ENCODE measurements at regions not wholly inside any gene's neighbourhood (a gene's known extent, or its start where the extent isn't known, plus 50 kb on each side); places are given as distances from the start of the nearest gene placed in this dataset.
"Not testable (repeated sequence)": the region's sequence is repeated elsewhere in the genome, so short reads cannot be mapped to it uniquely, and the experiment has no call there.

DNA sequence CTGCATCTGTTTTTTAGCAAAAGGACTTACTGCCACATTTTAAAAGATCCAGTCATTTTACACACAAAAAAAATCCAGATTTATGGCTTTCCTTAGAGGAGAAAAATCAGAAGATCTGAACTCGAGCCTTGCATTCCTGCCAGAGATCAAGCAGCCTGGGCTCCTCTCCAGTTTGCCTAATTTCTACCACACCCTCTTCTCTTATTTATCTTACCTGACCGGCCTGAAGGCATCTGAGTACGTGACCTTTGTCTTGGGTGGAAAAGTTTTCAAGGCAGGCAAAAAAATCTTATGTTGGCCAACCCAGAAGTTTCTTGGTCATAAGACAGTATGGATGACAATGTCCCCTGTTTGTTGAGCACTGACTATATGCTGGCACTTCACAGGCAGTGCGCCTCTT, 60.3 kb downstream of the CHRD start:
- DNase-seq (ENCODE audit: low spot score), result no peak

DNA sequence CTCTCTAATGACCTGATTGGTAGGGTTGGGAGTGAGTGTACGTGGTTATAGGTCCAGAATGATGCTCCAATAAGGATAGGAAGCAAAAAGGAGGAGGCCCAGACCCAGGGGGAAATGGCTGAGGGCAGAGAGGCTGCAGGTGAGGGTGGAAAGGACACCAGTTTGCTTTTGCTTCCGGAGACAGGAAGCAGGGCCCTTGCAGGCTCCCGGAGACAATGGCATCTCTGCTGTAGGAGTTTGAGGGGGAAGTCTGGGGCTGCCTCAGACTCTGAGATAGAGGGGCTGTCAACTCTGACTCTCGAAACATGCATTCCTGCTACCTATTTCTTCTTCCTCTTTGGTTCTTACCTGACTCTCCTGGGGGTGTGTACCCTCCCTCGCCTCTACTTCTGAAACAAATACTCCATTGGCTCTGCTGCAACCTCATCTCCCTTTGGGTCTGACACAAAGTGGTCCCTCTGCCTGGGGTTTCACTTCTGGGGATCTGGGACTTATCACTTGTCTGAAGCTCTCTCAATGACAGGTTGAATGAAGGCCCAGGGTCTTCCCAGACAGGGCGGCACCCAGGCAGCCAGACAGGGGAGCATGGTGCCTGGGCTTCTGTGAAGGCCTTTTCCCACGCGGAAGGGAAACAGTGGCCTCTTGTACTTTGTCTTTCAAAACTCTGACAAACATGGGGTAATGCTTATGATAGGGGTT, 61.5 kb downstream of the CHRD start:
- DNase-seq (ENCODE audit: low spot score), result no peak

DNA sequence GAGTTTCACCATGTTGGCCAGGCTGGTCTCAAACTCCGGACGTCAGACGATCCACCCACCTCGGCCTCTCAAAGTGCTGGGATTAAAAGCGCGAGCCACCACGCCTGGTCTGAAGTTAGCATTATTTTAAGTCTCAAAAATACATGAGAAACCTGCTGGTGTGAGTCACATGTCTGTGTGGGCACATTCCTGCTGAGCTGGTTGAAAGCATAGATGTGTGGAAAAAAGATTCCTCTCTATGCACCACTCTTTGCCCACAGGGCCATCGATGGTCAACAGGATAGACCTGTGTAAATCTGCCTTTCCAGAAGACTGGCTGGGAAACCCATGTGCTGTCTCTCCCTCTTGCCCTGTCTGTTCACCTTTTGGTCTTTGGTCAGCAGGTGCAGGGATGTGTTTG, 63.5 kb downstream of the CHRD start:
- peak; percentile 43 for DNase-seq (ENCODE audit: low spot score)

DNA sequence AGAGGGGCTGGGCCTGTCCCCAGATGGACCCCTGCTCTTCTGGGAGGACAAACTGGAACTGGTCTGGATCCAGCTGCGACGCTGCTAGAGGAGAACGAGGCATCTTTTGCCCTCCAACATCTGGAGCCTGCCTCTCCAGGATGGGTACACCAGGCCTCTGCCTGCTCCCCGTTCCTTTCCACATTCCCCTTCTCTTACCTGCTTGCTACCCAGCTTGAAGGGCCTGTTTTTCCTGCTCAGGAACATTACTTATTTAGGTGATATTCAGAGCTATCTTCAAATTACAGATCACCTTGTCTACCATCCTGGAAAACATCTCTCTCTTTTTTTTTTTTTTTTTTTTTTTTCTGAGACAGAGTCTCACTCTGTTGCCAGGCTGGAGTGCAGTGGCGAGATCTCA, 64.0 kb downstream of the CHRD start:
- no peak for DNase-seq (ENCODE audit: low spot score)

DNA sequence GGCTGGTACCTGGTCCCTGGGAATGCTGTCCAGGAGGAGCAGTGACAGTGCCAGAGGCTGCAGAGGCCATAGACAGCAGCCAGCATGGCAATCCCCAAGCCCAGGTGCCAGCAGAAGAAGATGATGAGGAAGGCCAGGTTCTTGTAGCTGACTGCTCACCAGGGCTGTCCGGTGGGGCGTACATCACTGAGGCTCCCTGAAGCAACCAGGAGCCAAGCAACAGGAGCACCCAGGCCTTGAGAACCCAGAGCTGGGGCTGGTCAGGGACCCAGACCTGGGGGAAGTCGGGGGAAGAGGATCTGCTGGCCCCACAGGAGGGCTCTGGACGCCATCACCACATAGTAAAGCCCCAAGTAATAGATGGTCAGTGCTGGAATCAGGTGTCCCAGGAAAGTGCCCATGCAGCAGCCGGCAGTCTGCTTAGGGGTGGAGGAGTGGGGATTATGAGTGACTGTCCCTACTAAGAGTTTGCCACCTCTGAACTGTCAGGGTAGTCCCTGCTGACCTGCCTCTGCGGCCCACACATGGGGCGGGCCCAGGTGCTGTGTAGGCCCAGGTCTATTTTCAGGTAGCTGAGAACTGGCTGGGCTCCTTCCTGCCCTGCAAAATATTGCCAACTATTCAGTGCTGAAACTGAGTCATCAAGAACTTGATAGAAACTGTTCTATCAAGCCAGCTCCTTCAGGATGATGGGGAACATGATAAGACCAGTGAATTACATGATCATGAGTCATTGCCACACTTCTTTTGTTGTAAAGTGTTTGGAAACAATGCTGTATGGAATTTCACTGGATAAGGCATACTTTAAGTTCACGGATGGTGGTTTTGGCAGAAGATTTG, 68.7 kb downstream of the CHRD start:
- peak; percentile 91 for DNase-seq (ENCODE audit: low spot score)

DNA sequence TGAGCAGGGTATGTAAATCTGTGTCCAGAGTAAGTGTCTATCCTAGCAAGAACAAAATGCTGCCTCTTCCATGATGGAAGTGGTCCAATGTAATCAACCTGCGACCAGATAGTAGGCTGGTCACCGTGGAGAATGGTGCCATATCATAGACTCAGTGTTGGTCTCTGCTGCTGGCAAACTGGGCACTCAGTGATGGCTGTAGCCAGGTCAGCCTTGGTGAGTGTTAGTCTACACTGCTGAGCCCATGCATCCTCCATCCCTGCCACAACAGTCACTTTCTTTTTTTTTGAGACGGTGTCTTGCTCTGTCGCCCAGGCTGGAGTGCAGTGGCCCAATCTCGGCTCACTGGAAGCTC, 69.3 kb downstream of the CHRD start:
- no peak for DNase-seq (ENCODE audit: low spot score)

DNA sequence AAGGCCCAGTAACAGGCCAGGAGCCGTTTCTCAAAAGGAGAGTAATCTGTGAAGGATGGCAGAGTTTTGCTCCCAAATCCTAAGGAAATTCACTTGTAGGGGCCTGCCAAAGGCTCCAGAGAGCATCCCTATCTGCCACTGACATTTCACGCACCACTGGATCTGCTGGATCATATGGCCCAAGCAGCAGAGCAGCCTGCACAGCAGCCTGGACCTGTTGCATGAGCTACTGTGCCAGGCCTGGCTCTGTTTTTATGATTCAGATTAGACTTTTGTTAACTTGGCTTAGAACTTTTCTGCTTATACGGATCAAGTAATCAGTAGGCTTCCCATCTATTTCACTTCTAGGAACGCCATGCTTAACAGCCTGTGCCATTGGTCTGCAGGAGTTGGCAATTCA, 70.7 kb downstream of the CHRD start:
- no peak for DNase-seq (ENCODE audit: low spot score)

DNA sequence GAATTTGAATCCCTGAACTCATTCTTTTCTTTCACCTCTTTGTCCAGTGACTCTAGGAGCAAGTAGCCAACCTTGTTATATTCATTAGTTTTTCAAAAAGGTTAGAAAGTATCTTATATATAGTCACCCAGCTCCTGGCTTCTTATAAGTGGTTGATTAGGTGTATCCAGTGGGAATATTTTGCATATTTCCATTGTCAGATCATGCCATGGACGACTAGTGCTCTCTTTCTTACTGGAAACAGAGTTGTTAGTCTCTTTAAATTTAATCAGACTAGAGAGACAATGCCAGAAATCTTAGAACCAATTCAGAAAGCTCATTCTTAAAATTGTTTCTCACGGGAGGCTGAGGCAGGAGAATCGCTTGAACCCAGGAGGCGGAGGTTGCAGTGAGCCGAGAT, 73.4 kb downstream of the CHRD start:
- no peak for DNase-seq (ENCODE audit: low spot score)

DNA sequence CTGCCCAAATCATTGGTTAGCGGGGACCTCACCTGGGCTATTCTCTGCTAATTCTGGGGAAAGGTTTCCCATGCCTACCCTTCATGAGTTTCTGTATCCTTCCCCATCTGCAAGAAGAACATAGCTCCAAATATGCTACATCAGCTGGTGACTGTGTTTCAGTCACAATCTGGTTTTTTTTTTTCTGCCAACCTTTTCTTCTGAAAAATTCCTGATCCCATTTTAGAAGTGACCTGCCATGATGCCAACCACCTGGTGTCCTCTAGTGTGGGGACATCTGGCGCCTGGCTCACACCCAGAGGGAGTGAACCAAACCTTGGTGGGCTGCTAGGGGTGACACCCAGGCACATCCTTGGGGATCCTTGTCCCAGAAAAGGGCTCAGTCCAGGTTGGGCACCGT, 76.1 kb downstream of the CHRD start:
- DNase-seq (ENCODE audit: low spot score), result no peak

DNA sequence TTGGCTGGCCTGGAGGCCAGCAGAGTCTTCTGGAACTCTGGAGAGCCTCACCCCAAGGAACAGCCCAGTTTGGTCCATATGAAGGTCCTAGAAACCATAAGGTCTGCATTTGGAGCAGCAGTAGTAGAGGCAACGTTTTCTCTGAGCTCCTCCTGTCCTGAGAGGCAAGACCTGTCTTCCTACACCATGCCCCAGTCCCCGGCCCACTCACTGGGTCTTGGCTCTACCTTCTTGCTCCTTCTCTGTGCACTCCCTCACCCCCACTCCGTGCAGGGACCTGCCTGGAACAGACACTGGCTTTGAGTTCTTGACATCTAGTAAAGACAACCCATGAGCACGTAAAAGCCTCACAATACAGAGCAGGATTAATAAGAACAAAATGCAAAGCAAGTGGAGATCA, 76.6 kb downstream of the CHRD start:
- DNase-seq (ENCODE audit: low spot score), result no peak

DNA sequence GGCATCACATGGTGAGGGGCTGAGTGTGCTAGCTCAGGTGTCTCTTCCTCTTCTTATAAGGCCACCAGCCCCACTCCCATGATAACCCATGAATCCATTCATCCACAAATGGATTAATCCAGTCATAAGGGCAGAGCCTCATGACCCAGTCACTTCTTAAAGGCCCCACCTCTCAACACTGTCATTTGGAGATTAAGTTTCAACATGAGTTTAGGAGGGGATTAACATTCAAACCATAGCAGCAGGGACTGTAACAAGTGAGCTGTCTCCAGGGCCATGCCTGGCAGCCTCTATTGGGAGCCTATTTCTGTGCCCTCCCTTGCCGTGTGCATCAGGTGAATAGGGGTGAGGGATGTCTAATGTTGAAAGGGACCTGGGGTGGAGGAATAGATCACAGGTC, 77.5 kb downstream of the CHRD start:
- no peak for DNase-seq (ENCODE audit: low spot score)

DNA sequence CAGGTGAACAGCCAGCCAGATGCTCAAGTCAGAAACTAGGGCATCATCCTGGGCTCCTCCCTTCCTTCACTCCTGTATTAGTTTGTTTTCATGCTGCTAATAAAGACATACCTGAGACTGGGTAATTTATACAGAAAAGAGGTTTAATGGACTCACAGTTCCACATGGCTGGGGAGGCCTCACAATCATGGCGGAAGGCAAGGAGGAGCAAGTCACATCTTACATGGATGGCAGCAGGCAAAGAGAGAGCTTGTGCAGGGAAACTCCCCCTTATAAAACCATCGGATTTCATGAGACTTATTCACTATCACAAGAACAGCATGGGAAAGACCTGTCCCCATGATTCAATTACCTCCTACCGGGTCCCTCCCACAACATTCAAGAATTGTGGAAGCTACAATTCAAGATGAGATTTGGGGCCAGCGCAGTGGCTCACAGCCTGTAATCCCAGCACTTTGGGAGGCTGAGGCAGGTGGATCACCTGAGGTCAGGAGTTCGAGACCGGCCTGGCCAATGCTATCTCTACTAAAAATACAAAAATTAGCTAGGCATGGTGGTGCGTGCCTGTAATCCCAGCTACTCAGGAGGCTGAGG, 78.0 kb downstream of the CHRD start:
- not testable (repeated sequence) for DNase-seq (ENCODE audit: low spot score)

DNA sequence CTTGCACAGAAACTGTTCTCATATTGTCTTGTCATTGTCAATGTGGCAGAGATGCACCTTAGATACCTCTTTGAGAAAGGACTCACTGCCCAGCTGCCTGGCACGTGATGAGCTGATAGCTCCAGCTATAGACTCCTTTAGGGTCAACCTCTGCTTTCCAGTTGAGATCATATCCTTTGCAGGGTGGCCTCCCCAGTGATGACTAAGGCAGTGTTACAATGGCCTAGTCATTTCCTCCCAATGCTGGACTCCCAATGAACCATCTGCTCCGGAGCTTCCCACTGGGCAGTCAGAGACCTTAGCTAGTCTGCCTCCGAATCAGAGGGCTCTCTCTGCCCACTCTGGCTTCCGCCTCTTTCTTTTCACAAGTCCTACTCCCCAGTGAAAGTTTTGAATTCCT, 79.5 kb downstream of the CHRD start:
- DNase-seq (ENCODE audit: low spot score), result peak; percentile 88

DNA sequence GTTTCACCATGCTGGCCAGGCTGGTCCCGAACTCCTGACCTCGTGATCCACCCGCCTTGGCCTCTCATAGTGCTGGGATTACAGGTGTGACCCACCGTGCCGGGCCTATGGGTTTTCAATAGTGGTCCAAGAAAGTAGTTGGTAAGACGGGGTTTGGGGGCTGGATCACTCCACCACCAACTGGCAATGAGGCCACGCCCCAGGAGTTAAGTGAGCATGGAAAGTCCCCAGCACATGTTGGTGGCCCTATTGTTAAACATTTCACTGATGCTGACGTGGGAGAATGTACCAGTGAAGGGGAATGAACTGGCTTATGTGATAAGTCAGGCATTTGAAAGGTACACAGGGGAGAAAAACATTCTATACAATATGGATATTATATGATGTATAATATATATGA, 80.4 kb downstream of the CHRD start:
- DNase-seq (ENCODE audit: low spot score), result no peak

DNA sequence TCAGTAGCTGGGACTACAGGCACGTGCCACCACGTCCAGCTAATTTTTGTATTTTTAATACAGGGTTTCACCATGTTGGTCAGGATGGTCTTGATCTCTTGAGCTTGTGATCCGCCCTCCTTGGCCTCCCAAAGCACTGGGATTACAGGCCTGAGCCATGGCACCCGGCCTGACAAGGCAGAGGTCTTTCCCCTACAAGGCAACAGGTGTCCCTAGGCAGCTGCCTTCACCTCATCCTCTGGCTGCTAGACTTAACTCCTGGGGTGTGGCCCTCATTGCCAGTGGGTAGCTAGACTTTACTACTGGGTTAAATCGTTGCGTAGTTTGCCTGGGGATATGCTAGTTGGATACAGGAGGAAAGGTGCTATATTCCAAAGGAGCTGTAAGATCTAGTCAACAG, 81.4 kb downstream of the CHRD start:
- DNase-seq (ENCODE audit: low spot score), result no peak

DNA sequence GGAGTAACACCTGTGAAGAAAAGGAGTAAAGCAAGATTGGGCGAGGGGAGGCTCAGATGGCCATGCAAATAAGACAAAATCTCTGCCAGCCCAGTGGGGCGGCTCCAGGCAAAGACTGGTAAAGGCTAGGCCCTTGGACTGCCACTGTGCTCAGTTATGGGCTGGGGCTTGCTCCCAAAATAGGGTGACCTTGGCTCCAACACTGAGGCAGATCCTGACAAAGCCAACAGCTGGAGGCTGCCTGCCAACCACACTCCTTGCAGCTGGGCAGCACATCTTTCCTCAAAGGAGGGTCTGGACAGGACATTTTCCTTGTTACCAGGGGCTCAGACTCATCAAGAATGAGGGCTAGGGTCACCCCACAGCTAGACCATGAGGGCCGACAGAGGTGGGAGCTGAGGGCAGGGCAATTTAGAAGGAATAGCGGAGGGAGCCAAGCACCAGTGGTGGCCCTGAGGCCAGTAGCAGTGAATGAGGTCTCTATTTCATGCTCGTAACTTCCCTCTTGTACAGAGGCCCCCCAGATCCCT, 86.1 kb downstream of the CHRD start:
- no peak for DNase-seq (ENCODE audit: low spot score)

DNA sequence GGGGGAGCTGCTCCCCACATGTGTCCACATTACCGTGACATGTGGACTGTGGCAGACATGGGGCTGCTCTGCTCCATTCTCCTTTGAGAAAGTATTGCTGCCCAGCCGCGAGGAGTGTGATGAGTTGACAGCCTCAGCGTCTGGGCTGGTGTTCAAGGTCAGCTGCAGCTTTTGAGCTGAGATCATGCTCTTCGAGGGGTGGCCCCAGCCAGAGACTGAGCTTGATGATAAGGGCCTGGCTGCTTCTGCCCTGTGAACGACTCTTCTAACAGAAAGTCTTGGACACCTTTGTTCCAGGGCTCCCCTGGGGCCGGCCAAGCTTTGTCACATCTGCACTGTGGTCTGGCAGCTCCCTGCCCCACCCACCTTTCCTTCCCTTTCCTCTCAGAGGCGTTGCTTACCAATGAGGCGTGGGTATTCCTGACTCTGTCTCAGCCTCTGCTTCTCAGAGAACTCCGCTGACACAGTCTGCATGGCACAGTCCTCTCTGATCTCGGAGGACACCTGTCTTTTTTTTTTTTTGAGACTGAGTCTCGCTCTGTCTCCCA, 86.6 kb downstream of the CHRD start:
- no peak for DNase-seq (ENCODE audit: low spot score)

DNA sequence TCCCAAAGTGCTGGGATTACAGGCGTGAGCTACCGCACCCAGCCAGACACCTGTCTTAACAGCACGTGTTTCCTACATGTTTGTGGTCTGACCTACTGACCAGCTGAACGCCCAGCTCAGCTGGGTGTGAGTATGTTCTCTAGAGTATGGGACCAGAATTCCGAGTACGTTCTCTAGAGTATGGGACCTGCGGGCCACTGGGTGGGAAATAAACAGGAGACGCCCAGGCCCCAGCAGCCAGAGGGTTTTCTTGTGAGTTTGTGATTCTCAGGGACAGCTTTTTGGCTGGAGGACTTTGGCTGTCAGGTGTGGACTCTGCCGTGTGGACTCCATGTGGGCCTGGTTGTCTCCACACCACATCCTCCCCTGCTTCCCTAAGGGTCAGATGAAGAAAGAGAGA, 87.3 kb downstream of the CHRD start:
- no peak for DNase-seq (ENCODE audit: low spot score)

DNA sequence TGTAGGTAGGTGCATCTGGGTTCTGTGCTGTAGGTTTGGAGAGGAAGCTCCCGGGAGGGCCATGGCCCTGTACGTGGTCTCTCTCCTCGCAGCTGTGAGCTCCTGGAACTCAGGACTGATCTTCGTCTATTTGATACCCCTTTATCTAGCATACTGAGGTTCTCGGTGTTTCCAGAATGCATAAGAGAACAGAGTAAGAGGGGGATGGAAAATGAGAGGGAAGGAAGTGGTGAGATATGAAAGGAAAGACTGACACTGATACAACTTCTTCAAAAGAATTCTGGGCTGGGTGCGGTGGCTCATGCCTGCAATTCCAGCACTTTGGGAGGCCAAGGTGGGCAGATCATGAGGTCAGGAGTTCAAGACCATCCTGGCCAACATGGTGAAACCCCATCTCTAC, 90.7 kb downstream of the CHRD start:
- DNase-seq (ENCODE audit: low spot score), result no peak

DNA sequence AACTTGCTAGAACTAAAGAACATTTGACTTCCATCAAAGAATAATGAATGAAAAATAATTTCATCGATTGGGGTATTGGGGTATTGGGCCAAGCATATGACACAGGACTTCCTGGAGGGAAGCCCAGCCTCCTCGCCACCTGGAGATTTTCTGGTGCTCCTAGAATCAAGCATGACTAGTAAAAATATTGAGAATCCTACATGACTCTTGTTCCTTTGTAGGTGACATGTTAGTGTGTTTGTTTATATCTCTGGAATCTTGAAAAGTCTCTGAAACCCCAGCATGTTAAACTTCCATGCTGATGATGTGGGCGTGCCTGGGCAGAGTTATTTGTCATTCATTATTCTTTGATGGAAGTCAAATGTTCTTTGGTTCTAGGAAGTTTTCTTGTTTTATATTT, 90.1 kb upstream of the EPHB3 start:
- no peak for DNase-seq (ENCODE audit: low spot score)

DNA sequence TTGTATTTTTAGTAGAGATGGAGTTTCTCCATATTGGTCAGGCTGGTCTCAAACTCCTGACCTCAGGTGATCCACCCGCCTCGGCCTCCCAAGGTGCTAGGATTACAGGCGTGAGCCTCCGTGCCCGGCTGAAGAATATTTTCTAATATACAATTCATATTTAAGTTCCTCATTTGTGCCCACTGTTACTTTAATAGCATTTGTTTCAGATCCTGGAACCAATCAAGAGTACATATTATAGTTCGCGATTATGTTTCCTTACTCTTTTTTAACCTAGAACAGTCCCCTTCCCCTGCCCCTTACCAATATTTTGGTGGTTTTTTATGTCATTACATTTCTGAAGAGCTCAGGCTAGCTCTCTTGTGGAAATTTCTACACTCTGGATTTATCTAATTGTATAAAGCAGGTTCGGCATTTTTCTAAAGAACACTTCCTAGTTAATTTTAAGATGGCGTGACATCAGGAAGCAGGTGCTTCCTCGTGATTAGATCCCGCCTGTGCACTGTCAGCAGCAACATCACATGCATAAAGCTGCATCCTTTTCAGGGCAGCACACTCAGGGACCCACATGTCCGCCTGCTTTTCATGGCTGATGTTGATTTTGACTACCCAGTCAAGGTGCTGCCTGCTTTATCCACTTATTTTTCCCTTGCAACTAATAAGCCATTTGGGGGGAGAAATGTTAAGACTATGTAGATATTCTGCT, 88.7 kb upstream of the EPHB3 start:
- no peak for DNase-seq (ENCODE audit: low spot score)

DNA sequence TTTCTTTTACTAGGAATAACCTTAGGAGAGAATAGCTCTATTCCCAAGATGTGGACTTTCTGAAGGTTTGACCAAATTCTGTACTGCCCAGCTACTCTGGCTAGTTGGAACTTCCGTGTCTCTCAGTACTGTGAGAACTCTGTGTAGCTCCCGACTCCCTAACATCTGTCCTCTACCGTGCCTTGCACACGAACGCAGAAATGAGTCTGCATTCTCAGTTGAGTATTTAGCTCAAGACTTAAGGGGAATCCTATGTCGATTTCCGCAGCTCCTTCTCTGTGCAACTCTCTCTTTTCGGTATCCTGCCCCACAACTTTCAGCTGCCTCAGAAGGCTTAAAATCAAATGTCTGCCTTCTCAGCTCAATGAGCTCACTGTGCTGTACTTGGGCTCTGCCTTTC, 86.7 kb upstream of the EPHB3 start:
- no peak for DNase-seq (ENCODE audit: low spot score)
